ENCODE measurements at regions not wholly inside any gene's neighbourhood (a gene's known extent, or its start where the extent isn't known, plus 50 kb on each side); places are given as distances from the start of the nearest gene placed in this dataset.

DNA sequence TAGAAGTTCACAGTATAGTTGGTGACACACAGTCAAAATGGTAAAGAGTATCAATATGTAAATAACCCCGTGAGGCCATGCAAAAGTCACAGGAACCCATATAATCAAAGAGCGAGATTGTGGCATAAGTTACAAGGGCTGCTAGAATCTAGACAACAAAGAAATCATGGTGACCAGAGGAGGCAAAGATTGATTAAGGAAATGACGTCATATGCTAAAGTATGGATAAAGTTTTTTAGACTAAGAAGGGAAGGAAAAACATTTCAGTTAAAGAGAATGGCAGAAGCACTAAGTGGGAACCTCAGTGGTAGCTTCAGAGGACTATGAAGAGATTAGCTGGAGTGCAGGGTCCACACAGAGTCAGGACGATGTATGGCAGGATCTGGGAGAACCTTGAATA, 330.3 kb downstream of the NFIB start:
- TF ChIP-seq POLR2AphosphoS5 (IDR thresholded peaks at IDR 0.05) (no peak), POLR2A (IDR thresholded peaks at IDR 0.05; ENCODE audit: low read depth) (no peak)
- TF ChIP-seq, protein P1, sequence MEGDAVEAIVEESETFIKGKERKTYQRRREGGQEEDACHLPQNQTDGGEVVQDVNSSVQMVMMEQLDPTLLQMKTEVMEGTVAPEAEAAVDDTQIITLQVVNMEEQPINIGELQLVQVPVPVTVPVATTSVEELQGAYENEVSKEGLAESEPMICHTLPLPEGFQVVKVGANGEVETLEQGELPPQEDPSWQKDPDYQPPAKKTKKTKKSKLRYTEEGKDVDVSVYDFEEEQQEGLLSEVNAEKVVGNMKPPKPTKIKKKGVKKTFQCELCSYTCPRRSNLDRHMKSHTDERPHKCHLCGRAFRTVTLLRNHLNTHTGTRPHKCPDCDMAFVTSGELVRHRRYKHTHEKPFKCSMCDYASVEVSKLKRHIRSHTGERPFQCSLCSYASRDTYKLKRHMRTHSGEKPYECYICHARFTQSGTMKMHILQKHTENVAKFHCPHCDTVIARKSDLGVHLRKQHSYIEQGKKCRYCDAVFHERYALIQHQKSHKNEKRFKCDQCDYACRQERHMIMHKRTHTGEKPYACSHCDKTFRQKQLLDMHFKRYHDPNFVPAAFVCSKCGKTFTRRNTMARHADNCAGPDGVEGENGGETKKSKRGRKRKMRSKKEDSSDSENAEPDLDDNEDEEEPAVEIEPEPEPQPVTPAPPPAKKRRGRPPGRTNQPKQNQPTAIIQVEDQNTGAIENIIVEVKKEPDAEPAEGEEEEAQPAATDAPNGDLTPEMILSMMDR (IDR thresholded peaks at IDR 0.05): no peak

Data from esophagus muscularis mucosa (tissue), 3 donors.